ENCODE measurements at regions not wholly inside any gene's neighbourhood (a gene's known extent, or its start where the extent isn't known, plus 50 kb on each side); places are given as distances from the start of the nearest gene placed in this dataset.

DNA sequence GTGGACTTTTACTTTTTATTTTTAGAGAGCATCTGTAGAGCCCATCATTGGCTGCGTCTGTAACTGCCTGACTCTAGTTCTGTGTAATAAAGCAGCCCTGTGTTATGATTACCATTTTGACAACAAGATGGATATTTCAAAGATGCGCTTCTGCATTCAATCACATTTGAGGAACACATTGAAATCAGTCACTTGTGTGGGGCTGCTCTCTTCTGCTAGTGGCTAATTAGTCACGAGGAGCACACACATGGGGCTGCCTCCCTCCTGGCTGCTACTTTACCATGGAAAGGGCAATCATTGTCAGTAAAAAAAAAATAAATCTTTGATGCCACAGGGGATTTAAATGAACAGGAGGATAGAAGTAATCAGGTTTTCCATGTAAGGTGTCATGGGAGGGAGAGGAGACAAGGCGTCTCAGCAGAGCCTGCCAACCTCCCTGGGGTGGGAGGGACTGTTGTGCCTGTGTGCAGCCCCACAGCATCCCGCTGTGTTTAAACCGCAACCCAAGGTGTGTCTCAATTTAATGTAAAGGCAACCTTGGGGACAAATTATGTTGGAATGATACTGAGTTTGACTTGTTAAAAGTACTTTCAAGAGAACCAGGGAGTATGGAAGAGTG is 205.2 kb upstream of the COBL start:
- no peak for TF ChIP-seq POLR2A (IDR thresholded peaks at IDR 0.05)
- TF ChIP-seq, protein P1, sequence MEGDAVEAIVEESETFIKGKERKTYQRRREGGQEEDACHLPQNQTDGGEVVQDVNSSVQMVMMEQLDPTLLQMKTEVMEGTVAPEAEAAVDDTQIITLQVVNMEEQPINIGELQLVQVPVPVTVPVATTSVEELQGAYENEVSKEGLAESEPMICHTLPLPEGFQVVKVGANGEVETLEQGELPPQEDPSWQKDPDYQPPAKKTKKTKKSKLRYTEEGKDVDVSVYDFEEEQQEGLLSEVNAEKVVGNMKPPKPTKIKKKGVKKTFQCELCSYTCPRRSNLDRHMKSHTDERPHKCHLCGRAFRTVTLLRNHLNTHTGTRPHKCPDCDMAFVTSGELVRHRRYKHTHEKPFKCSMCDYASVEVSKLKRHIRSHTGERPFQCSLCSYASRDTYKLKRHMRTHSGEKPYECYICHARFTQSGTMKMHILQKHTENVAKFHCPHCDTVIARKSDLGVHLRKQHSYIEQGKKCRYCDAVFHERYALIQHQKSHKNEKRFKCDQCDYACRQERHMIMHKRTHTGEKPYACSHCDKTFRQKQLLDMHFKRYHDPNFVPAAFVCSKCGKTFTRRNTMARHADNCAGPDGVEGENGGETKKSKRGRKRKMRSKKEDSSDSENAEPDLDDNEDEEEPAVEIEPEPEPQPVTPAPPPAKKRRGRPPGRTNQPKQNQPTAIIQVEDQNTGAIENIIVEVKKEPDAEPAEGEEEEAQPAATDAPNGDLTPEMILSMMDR (IDR thresholded peaks at IDR 0.05), result no peak

Data from right lobe of liver (tissue), 4 donors.